GM12878 (cell line): ENCODE measurements at regions not wholly inside any gene's neighbourhood (a gene's known extent, or its start where the extent isn't known, plus 50 kb on each side); places are given as distances from the start of the nearest gene placed in this dataset.

Source experiments
- ATAC-seq: fragments of 200-7000 bp; cut with Tn5 transposase; 3 replicates; pipeline ENCODE4 v1.9.1; 2020; ENCODE audit warnings: mild to moderate bottlenecking, moderate library complexity
- BruUV-seq: library from RNA; stranded (reverse); fragments of 400-500 nt; replicated peaks from 2 replicates; lab custom pipeline; 2021; lab: Mats Ljungman, UMichigan
- CTCF ChIA-PET: fragments of 300-600 bp; sonication (Branson Sonifier 250); formaldehyde crosslinking; extraction: SDS; loops from one replicate; lab custom pipeline; 2021; ENCODE audit warnings: inconsistent platforms; lab: Yijun Ruan, JAX
- POLR2A ChIA-PET: fragments of 350-600 bp; formaldehyde crosslinking; extraction: SDS; loops from one replicate; lab custom pipeline; 2021; ENCODE audit warnings: inconsistent platforms; lab: Charles Lee
- RAD21 ChIA-PET: fragments of 300-600 bp; sonication (Branson Sonifier 250); formaldehyde crosslinking; loops from one replicate; lab custom pipeline; 2023; ENCODE audit warnings: antibody characterized with exemption; ENCODE audit not compliant: unreplicated experiment; lab: Charles Lee
- SMC1A ChIA-PET: fragments of 300-600 bp; sonication (Branson Sonifier 250); formaldehyde crosslinking; loops from one replicate; lab custom pipeline; 2023; ENCODE audit not compliant: unreplicated experiment, uncharacterized antibody; lab: Charles Lee
- DNase-seq: peaks from one replicate; pipeline ENCODE4 v3.0.0-alpha.2; 2011; ENCODE audit warnings: low read depth, low spot score
- FAIRE-seq: peaks from 3 replicates; lab custom pipeline; 2011; peaks lifted over from hg19 to GRCh38; lab: Jason Lieb, UNC
- H2AFZ ChIP-seq: 2 replicates; pipeline ENCODE4 v1.6.0; 2011; ENCODE audit warnings: low read depth, low read length, control low read depth; ENCODE audit not compliant: control insufficient read depth
- H3K27ac ChIP-seq: 2 replicates; pipeline ENCODE4 v1.5.1; 2011; ENCODE audit warnings: control low read depth; ENCODE audit not compliant: control insufficient read depth, insufficient read depth
- H3K27me3 ChIP-seq, 2 experiments: replicated peaks in 1 of 2; 2 replicates each; pipeline versions ENCODE4 v1.6.0 to v1.6.1; 2011; ENCODE audit warnings: low read length in 1 of 2; ENCODE audit not compliant: control insufficient read depth in 2 of 2, insufficient read depth in 2 of 2
- H3K36me3 ChIP-seq, 2 experiments: 2 replicates each; pipeline ENCODE4 v1.5.1; 2011; ENCODE audit warnings: low read length in 1 of 2; ENCODE audit not compliant: control insufficient read depth in 2 of 2, insufficient read depth in 2 of 2
- H3K4me1 ChIP-seq: 2 replicates; pipeline ENCODE4 v1.6.1; 2011; ENCODE audit warnings: mild to moderate bottlenecking, low read length, moderate library complexity, mixed read lengths; ENCODE audit not compliant: control insufficient read depth, insufficient read depth
- H3K4me2 ChIP-seq: 2 replicates; pipeline ENCODE4 v1.6.0; 2011; ENCODE audit warnings: control low read depth; ENCODE audit not compliant: control insufficient read depth, insufficient read depth
- H3K4me3 ChIP-seq: fragments of 200-600 bp; sonication (generic); 2 replicates; pipeline ENCODE4 v1.5.1; 2016
- H3K79me2 ChIP-seq: 2 replicates; pipeline ENCODE4 v1.6.0; 2011; ENCODE audit warnings: low read length; ENCODE audit not compliant: control insufficient read depth, insufficient read depth
- H3K9ac ChIP-seq: 2 replicates; pipeline ENCODE4 v1.8.0; 2011; ENCODE audit warnings: low read length, control low read depth, mixed read lengths; ENCODE audit not compliant: control insufficient read depth, insufficient read depth
- H3K9me3 ChIP-seq: replicated peaks from 3 replicates; pipeline ENCODE4 v1.5.1; 2011; ENCODE audit warnings: mild to moderate bottlenecking, low read length; ENCODE audit not compliant: control insufficient read depth, insufficient read depth
- H4K20me1 ChIP-seq: 2 replicates; pipeline ENCODE4 v1.6.0; 2011; ENCODE audit not compliant: control insufficient read depth, insufficient read depth
- IKZF1 ChIP-seq: fragments of 450-650 bp; conservative IDR thresholded peaks from 2 replicates; pipeline ENCODE4 v1.6.1; 2017; ENCODE audit warnings: antibody characterized with exemption, mild to moderate bottlenecking
- PAX5 ChIP-seq: IDR thresholded peaks from 2 replicates; pipeline ENCODE4 v1.6.1; 2011; ENCODE audit warnings: low read depth, low read length, borderline replicate concordance
- PRDM15 ChIP-seq: fragments of 450-650 bp; formaldehyde crosslinking; IDR thresholded peaks from 2 replicates; pipeline ENCODE4 v1.4.0; 2020; ENCODE audit warnings: mild to moderate bottlenecking, moderate library complexity
- SPI1 ChIP-seq: IDR thresholded peaks from 2 replicates; pipeline ENCODE4 v1.6.1; 2011; ENCODE audit warnings: low read depth, mild to moderate bottlenecking, low read length, moderate library complexity, borderline replicate concordance; ENCODE audit not compliant: insufficient read depth
- WGBS: methylation state at CpG from one replicate; pipeline ENCODE4 v1.1.6; 2016; ENCODE audit warnings: low lambda C conversion rate; ENCODE audit not compliant: insufficient replicate concordance, insufficient coverage; ENCODE audit errors: missing lambda C conversion rate; 5-methylcytosine and 5-hydroxymethylcytosine counted together
- in situ Hi-C: fragments of 300-500 bp; cut with MboI; formaldehyde crosslinking; loops from 9 replicates; pipeline ENCODE4 v1.14.3; 2018; ENCODE audit warnings: mixed read lengths
- intact Hi-C: fragments of 100-400 bp; cut with micrococcal nuclease; formaldehyde crosslinking; loops from one replicate; pipeline ENCODE4 v1.14.2; 2022; ENCODE audit not compliant: unreplicated experiment
- TF ChIP-seq, protein P1 (sequence below): fragments of 450-650 bp; IDR thresholded peaks from 2 replicates; pipeline ENCODE4 v1.6.1; 2018; ENCODE audit warnings: mild to moderate bottlenecking, low read depth, moderate library complexity; ENCODE audit not compliant: partially characterized antibody
- TF ChIP-seq, protein P2 (sequence below): fragments of 150-350 bp; IDR thresholded peaks from 2 replicates; pipeline ENCODE4 v1.6.1; 2016; ENCODE audit warnings: low read depth, low read length
- TF ChIP-seq, protein P3 (sequence below): fragments of 450-650 bp; IDR thresholded peaks from 2 replicates; pipeline ENCODE4 v1.6.1; 2016; ENCODE audit warnings: mild to moderate bottlenecking, moderate library complexity, borderline replicate concordance

GRCh38 chr9:107960916-107961315, 471.3 kb upstream of the KLF4 start (continued):
- TF ChIP-seq SPI1: no peak

- ChIA-PET CTCF (no interaction called here), RAD21 (no interaction called here), SMC1A (no interaction called here), POLR2A (interaction anchor here (0.5 kb wide), 1 partner anchor 21 kb away, joined by 3 read pairs; no protein-coding TSS in a partner anchor)
- WGBS: 13% methylated on average over 6 of the region's 6 CpGs
- FAIRE-seq (no peak), DNase-seq (no peak), ATAC-seq (no peak)
- BruUV-seq: no TSS peak
- Histone ChIP-seq H4K20me1 (no peaks in the 10 kb centered on the region), H3K9ac (no peak overlapping the region), H3K9me3 (no peaks in the 10 kb centered on the region), H3K27me3 (no peaks in the 10 kb centered on the region), H3K27ac (no peak overlapping the region), H3K4me3 (no peak overlapping the region), H3K79me2 (no peaks in the 10 kb centered on the region), H3K4me1 (no peaks in the 10 kb centered on the region), H3K4me2 (no peak overlapping the region), H2AFZ (no peak overlapping the region), H3K36me3 (no peaks in the 10 kb centered on the region)
- intact Hi-C loops: no loop called here
- in situ Hi-C loops: no loop called here
- TF ChIP-seq PAX5 (no peak), PRDM15 (CRISPR knock-in tag) (no peak), IKZF1 (no peak)
- TF ChIP-seq, protein P1, sequence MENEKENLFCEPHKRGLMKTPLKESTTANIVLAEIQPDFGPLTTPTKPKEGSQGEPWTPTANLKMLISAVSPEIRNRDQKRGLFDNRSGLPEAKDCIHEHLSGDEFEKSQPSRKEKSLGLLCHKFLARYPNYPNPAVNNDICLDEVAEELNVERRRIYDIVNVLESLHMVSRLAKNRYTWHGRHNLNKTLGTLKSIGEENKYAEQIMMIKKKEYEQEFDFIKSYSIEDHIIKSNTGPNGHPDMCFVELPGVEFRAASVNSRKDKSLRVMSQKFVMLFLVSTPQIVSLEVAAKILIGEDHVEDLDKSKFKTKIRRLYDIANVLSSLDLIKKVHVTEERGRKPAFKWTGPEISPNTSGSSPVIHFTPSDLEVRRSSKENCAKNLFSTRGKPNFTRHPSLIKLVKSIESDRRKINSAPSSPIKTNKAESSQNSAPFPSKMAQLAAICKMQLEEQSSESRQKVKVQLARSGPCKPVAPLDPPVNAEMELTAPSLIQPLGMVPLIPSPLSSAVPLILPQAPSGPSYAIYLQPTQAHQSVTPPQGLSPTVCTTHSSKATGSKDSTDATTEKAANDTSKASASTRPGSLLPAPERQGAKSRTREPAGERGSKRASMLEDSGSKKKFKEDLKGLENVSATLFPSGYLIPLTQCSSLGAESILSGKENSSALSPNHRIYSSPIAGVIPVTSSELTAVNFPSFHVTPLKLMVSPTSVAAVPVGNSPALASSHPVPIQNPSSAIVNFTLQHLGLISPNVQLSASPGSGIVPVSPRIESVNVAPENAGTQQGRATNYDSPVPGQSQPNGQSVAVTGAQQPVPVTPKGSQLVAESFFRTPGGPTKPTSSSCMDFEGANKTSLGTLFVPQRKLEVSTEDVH: no peak
- TF ChIP-seq, protein P2, sequence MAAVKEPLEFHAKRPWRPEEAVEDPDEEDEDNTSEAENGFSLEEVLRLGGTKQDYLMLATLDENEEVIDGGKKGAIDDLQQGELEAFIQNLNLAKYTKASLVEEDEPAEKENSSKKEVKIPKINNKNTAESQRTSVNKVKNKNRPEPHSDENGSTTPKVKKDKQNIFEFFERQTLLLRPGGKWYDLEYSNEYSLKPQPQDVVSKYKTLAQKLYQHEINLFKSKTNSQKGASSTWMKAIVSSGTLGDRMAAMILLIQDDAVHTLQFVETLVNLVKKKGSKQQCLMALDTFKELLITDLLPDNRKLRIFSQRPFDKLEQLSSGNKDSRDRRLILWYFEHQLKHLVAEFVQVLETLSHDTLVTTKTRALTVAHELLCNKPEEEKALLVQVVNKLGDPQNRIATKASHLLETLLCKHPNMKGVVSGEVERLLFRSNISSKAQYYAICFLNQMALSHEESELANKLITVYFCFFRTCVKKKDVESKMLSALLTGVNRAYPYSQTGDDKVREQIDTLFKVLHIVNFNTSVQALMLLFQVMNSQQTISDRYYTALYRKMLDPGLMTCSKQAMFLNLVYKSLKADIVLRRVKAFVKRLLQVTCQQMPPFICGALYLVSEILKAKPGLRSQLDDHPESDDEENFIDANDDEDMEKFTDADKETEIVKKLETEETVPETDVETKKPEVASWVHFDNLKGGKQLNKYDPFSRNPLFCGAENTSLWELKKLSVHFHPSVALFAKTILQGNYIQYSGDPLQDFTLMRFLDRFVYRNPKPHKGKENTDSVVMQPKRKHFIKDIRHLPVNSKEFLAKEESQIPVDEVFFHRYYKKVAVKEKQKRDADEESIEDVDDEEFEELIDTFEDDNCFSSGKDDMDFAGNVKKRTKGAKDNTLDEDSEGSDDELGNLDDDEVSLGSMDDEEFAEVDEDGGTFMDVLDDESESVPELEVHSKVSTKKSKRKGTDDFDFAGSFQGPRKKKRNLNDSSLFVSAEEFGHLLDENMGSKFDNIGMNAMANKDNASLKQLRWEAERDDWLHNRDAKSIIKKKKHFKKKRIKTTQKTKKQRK: no peak
- TF ChIP-seq, protein P3, sequence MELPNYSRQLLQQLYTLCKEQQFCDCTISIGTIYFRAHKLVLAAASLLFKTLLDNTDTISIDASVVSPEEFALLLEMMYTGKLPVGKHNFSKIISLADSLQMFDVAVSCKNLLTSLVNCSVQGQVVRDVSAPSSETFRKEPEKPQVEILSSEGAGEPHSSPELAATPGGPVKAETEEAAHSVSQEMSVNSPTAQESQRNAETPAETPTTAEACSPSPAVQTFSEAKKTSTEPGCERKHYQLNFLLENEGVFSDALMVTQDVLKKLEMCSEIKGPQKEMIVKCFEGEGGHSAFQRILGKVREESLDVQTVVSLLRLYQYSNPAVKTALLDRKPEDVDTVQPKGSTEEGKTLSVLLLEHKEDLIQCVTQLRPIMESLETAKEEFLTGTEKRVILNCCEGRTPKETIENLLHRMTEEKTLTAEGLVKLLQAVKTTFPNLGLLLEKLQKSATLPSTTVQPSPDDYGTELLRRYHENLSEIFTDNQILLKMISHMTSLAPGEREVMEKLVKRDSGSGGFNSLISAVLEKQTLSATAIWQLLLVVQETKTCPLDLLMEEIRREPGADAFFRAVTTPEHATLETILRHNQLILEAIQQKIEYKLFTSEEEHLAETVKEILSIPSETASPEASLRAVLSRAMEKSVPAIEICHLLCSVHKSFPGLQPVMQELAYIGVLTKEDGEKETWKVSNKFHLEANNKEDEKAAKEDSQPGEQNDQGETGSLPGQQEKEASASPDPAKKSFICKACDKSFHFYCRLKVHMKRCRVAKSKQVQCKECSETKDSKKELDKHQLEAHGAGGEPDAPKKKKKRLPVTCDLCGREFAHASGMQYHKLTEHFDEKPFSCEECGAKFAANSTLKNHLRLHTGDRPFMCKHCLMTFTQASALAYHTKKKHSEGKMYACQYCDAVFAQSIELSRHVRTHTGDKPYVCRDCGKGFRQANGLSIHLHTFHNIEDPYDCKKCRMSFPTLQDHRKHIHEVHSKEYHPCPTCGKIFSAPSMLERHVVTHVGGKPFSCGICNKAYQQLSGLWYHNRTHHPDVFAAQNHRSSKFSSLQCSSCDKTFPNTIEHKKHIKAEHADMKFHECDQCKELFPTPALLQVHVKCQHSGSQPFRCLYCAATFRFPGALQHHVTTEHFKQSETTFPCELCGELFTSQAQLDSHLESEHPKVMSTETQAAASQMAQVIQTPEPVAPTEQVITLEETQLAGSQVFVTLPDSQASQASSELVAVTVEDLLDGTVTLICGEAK: no peak
Observed at GRCh38 chr9:107954312-107954711, 464.7 kb upstream of the KLF4 start.
